ENCODE measurements at regions not wholly inside any gene's neighbourhood (a gene's known extent, or its start where the extent isn't known, plus 50 kb on each side); places are given as distances from the start of the nearest gene placed in this dataset.
"Not testable (repeated sequence)": the region's sequence is repeated elsewhere in the genome, so short reads cannot be mapped to it uniquely, and the experiment has no call there.

GRCh38 chr7:91435381-91436059 is 171.3 kb downstream of the FZD1 start:
- H3K27ac ChIP-seq, result no peak overlapping the region
- no peak for TF ChIP-seq ZFX (IDR thresholded peaks at IDR 0.05; ENCODE audit: borderline replicate concordance)
- TF ChIP-seq CTCF (IDR thresholded peaks at IDR 0.05), result no peak

GRCh38 chr7:91436655-91437054 is 172.4 kb downstream of the FZD1 start:
- TF ChIP-seq CTCF (IDR thresholded peaks at IDR 0.05) (no peak), ZFX (IDR thresholded peaks at IDR 0.05; ENCODE audit: borderline replicate concordance) (no peak)
- H3K27ac ChIP-seq, result no peak overlapping the region

GRCh38 chr7:91440198-91440597 is 176.0 kb downstream of the FZD1 start:
- H3K27ac ChIP-seq, result not testable (repeated sequence)

GRCh38 chr7:91443862-91444261 is 179.6 kb downstream of the FZD1 start:
- H3K27ac ChIP-seq, result no peak overlapping the region
- TF ChIP-seq ZFX (IDR thresholded peaks at IDR 0.05; ENCODE audit: borderline replicate concordance), result no peak
- no peak for TF ChIP-seq CTCF (IDR thresholded peaks at IDR 0.05)

GRCh38 chr7:91446819-91447218 is 182.6 kb downstream of the FZD1 start:
- no peak overlapping the region for H3K27ac ChIP-seq
- no peak for TF ChIP-seq ZFX (IDR thresholded peaks at IDR 0.05; ENCODE audit: borderline replicate concordance)

GRCh38 chr7:91455411-91455810 is 191.2 kb downstream of the FZD1 start:
- TF ChIP-seq CTCF (IDR thresholded peaks at IDR 0.05) (no peak), ZFX (IDR thresholded peaks at IDR 0.05; ENCODE audit: borderline replicate concordance) (no peak)
- no peak overlapping the region for H3K27ac ChIP-seq

GRCh38 chr7:91457208-91457607 is 193.0 kb downstream of the FZD1 start:
- TF ChIP-seq ZFX (IDR thresholded peaks at IDR 0.05; ENCODE audit: borderline replicate concordance), result no peak
- TF ChIP-seq CTCF (IDR thresholded peaks at IDR 0.05), result no peak
- no peak overlapping the region for H3K27ac ChIP-seq

GRCh38 chr7:91459539-91459938 is 195.3 kb downstream of the FZD1 start:
- H3K27ac ChIP-seq, result no peak overlapping the region
- TF ChIP-seq ZFX (IDR thresholded peaks at IDR 0.05; ENCODE audit: borderline replicate concordance) (no peak), CTCF (IDR thresholded peaks at IDR 0.05) (no peak)

Data from 22Rv1 (cell line).